Lung (tissue), 11 donors: ENCODE measurements at regions not wholly inside any gene's neighbourhood (a gene's known extent, or its start where the extent isn't known, plus 50 kb on each side); places are given as distances from the start of the nearest gene placed in this dataset.

Experiments
- ATAC-seq: fragments of 200-7000 bp; cut with Tn5 transposase; one replicate; pipeline ENCODE4 v1.9.1; 2020; ENCODE audit warnings: moderate number of reproducible peaks; ENCODE audit not compliant: insufficient read depth, low FRiP score
- DNase-seq, 3 donors: peaks; one replicate each; pipeline ENCODE4 v3.0.0-alpha.2; 2013 to 2017
- H3K27ac ChIP-seq, 2 donors: one replicate each; pipeline ENCODE4 v1.5.1; 2013; ENCODE audit warnings: mild to moderate bottlenecking in 2 of 2, moderate library complexity in 2 of 2, control low read depth in 1 of 2, inconsistent platforms in 1 of 2, low read depth in 1 of 2, low read length in 1 of 2
- H3K27me3 ChIP-seq, 3 donors: one replicate each; pipeline ENCODE4 v1.5.1; 2013; ENCODE audit warnings: low read length in 2 of 3; ENCODE audit not compliant: control insufficient read depth in 3 of 3, insufficient read depth in 3 of 3
- H3K36me3 ChIP-seq, 4 donors: one replicate each; pipeline ENCODE4 v1.5.1; 2013; ENCODE audit warnings: low read length in 4 of 4, mild to moderate bottlenecking in 1 of 4, moderate library complexity in 1 of 4; ENCODE audit not compliant: control insufficient read depth in 4 of 4, insufficient read depth in 4 of 4
- H3K4me1 ChIP-seq, 5 donors: one replicate each; pipeline ENCODE4 v1.5.1; 2013; ENCODE audit warnings: low read length in 5 of 5, mild to moderate bottlenecking in 2 of 5, moderate library complexity in 1 of 5; ENCODE audit not compliant: control insufficient read depth in 5 of 5, insufficient read depth in 5 of 5
- H3K4me3 ChIP-seq: one replicate; pipeline ENCODE4 v1.5.1; 2013; ENCODE audit warnings: mild to moderate bottlenecking, control low read depth, moderate library complexity
- H3K9ac ChIP-seq, 2 donors: one replicate each; pipeline ENCODE4 v1.5.1; 2013; ENCODE audit warnings: low read length in 2 of 2, control low read depth in 1 of 2; ENCODE audit not compliant: insufficient read depth in 1 of 2
- H3K9me3 ChIP-seq, 4 donors: one replicate each; pipeline ENCODE4 v1.5.1; 2013; ENCODE audit warnings: low read length in 3 of 4, mild to moderate bottlenecking in 1 of 4, moderate library complexity in 1 of 4; ENCODE audit not compliant: control insufficient read depth in 4 of 4, insufficient read depth in 3 of 4
- CTCF ChIP-seq: IDR thresholded peaks from 2 replicates; pipeline ENCODE4 v1.5.1; 2012; ENCODE audit warnings: mild to moderate bottlenecking; ENCODE audit errors: control extremely low read depth, extremely low read depth
- WGBS, 2 donors: extraction: QIAGEN DNeasy Blood & Tissue Kit; methylation state at CpG; one replicate each; pipeline ENCODE4 v1.1.7; 2013; 5-methylcytosine and 5-hydroxymethylcytosine counted together
- donor health status: control.
- donor health status: control.
- donor health status: Bipolar disorder and iron deficiency.
- donor health status: healthy.
- donor health status: DM: yes; HTN: yes; CAD: no.

DNA sequence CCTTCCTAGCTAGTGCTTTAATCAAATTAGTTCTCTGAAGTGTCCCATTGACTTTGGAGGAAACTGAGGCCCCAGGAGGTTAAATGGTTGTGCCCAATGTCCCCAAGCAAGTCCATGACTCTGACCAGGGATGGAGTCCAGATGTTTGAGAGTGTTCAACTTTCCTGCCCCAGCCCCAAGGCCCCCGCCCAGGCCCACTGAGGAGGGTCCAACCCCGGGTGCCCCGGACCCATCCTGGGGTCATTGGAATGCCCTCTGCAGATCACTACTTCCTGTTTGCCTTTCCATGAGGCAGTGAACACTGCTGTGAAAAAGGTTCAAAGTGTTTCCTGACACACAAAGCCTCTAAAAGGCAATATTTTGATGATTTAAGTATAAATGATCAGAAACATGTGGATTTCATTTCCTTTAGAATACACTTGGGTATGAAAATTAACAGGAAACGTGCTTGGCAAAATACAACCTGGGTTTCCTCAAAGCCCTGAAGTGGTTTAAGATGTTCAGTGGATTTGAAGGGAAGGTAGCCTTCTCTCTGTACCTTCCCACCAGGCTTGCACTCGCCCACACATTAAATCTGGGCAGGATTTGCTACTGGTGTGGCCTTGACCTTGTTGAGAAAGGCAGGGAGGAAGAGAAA, 335.7 kb downstream of the TSHZ3 start:
- TF ChIP-seq CTCF, result no peak
- ATAC-seq (no peak), DNase-seq (no peak)
- Histone ChIP-seq H3K27ac (no peak overlapping the region), H3K4me3 (no peak overlapping the region), H3K4me1 (no peaks in the 10 kb centered on the region), H3K9ac (no peak overlapping the region), H3K9me3 (peaks cover 0 to 2% (median 1%) of the 10 kb centered on the region in 4 donors), H3K27me3 (no peaks in the 10 kb centered on the region), H3K36me3 (no peaks in the 10 kb centered on the region)
- 64 to 76% methylated on average over 5 of the region's 5 CpGs for WGBS, 2 donors

DNA sequence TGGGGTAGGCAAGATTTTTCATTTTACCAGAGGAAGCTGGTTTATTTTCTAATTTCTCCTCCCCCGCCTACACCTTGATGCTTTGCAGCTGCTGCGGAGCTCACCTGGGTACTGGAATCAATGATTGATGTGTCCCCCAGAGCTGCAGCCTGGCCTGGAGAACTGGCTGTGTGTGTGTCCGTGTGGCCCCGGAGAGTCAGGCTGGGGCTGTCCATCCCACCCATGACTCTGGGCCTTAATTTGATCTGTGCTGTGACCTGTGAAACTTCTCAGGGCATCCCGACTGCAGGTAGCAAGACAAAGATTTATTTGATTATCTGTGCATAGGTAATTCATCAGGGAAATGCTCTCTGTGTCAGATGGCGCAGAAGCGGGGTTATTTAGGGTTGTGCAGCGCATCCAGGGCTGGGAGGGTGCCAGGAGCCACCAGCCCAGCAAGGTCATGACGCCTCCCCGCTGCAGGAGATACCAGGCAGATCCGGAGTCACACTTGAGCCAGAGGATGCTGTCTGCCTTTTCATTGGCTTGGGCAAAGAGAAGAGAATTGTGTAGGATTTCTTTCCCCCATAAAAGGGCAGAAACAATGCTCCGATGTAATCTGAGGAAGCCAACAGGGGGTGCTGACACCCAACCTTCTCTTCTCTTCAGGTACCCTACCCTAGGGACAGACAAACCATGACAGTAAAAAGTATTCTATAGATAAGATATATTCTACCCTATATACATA, 346.6 kb downstream of the TSHZ3 start:
- no peaks in the 10 kb centered on the region for H3K36me3 ChIP-seq
- no peak for ATAC-seq
- 65 to 70% methylated on average over 12 of the region's 12 CpGs for WGBS, 2 donors
- no peak overlapping the region for H3K9ac ChIP-seq
- no peak overlapping the region for H3K4me3 ChIP-seq
- no peaks in the 10 kb centered on the region for H3K27me3 ChIP-seq
- TF ChIP-seq CTCF, result no peak
- H3K27ac ChIP-seq, result no peak overlapping the region
- peak in 1 of 3 donors; percentile 14 for DNase-seq
- no peaks in the 10 kb centered on the region for H3K9me3 ChIP-seq
- no peaks in the 10 kb centered on the region for H3K4me1 ChIP-seq

GRCh38 chr19:31001991-31002390, 347.2 kb downstream of the TSHZ3 start:
- no peaks in the 10 kb centered on the region for H3K36me3 ChIP-seq
- H3K9ac ChIP-seq, result no peak overlapping the region
- no peak for DNase-seq
- no peaks in the 10 kb centered on the region for H3K4me1 ChIP-seq
- no peaks in the 10 kb centered on the region for H3K27me3 ChIP-seq
- H3K9me3 ChIP-seq, result no peaks in the 10 kb centered on the region
- H3K27ac ChIP-seq, result no peak overlapping the region
- WGBS, 2 donors, result 83 to 88% methylated on average over 11 of the region's 11 CpGs
- ATAC-seq, result no peak
- TF ChIP-seq CTCF, result no peak
- H3K4me3 ChIP-seq, result no peak overlapping the region
